Stimulated activated CD8-positive, alpha-beta memory T cell treated with anti-CD3 and anti-CD28 coated beads, Interleukin-4, amount 100 ng/mL, for 4 hours (primary cell): ENCODE measurements at regions not wholly inside any gene's neighbourhood (a gene's known extent, or its start where the extent isn't known, plus 50 kb on each side); places are given as distances from the start of the nearest gene placed in this dataset.
"Not testable (repeated sequence)": the region's sequence is repeated elsewhere in the genome, so short reads cannot be mapped to it uniquely, and the experiment has no call there.

Source experiments
- DNase-seq, 2 donors: peaks; one replicate each; pipeline ENCODE4 v3.0.0-alpha.2; 2020; ENCODE audit warnings: low read depth in 2 of 2, low spot score in 1 of 2

DNA sequence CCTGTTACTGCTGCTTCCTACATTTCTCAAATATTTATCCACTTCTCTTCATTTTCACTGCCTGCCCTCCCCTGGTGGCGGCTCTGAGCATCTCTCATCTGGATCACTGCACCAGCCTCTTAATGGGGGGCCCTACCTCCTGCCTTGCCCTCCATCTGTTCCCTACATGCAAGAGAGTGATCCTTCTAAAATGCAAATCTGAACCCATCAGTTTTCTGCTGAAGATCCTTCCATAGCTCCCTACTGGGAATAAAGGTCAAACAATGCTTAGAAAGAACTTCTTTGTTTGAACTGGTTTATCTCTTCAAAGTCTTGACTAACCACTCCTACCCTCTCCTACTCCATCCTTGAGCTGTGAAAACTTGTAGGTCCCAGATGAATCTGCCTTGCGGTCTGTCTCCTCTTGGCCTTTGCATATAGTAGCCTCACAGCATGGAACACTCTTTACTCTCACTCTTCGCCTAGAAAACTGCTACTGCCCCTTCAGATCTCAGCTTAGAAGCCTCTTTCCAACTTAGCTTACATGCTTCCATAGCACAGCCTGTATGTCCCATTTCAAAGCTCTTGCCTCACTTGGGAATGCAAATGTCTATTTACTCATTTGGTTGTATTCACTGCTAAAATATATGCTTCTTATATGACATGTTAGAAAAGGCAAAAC is 119.3 kb downstream of the QRSL1 start:
- DNase-seq: no peak

DNA sequence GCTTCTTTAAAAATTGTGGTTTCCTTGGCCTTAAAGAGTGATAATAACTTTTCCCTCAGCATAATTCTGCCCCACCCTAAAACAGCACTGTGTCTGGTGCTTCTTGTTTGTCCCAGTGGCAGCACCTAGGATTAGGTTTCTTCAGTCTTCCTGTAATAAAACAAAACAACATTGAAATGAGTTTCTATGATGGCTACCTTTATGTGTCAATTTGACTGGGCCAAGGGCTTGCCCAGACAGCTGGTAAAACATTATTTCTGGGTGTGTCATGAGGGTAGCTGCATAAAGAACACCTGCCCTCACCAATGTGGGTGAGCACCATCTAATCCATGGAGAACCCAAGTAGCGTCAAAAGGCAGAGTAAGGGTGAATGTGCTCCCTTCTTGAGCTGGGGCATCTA is 117.8 kb downstream of the QRSL1 start:
- no peak for DNase-seq

DNA sequence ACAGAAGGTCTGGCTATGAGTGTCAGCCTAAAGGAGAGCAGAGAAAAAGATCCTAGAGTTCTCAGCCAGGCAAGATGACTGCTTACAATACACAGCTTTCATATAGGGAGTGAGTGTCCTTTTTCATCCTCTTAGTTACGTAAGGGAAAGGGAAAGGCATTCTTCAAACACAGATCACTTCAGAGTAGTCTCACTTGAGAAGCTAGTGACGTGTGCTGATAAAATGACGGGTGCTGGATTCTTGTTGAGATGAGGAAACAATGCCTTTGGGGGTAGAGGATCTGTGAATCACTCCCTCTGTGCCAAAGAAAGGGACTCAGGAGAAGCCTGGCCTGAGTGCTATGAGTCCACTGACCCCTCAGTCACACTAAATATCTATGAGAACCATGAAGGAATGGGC is 117.3 kb downstream of the QRSL1 start:
- no peak for DNase-seq

DNA sequence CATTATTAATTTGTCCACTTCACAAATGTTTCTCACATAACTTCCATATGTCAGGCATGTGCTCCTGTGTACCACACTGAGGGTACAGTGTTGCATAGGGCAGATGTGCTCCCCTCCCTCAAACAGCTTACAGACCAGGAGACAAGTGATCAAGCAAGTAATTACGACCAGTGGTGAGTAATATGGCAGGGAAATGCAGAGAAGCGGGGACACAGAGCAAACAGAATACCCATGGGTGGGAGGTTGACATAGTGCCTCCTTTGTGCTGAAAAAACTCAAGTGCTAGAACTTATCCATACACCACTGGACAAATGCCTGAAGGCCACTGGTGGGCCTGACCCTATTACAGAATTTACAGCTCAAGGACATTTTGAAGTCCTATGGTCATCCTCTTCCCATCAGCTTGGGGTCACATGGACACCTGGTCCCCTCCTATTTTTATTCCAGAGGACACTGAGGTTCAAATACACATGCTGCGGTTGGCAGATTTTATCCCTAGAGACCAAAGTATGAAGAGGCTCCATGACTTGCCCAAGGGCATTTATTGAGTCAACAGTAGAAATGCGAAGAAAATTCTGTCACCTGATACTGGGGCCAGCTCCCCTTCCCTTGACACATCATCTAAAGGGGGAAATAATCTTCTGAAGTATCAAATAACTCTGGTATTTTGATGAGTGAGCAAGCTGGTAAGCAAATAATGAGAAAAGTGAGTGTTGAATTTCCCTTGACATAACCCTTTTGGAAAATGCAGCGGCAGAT is 116.6 kb downstream of the QRSL1 start:
- DNase-seq: no peak

DNA sequence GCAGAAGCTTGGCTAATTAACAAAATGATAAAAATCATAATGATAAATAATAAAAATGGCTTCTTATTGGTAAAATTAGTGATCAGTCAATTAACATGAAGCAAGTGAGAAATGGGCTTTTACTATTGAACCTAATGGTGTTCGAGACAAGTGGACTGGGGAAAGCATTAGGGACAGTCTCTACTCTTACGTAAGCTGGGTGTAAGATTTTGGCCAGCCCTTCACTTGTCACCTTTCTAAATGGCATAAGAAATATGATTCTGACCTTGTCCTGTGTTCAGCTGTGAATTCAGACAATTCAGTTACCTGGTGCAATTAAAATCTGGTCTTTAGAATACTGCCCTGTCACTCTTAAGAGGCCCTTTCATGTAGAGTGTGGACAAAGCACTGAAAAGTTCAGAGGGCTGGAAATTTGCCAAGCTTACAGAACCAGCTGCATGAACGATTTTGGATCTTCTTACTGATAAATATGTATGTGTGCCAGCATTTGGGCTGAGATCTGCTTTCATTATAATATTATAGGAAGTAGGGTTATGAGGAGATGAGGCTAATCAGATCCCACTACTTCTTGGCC is 115.9 kb downstream of the QRSL1 start:
- DNase-seq: no peak

DNA sequence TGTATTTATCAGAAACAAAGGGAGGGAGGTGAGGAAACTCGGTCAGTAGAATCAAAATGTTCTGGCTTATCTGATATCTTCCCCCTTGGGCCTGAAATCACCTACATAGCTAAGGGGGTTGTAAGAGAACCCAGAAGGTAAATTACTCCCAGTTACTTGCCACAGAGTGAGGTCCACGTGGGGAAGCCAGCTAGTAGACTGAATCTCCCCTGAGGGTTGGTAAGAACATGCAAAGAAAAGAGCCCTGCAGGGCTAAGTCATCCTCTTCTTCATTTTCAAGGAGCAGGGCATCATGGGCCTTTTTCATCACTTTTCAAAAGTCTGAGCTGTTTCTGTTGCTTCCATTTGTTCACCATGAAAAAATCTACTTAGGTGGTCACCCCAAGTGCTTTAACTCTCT is 115.4 kb downstream of the QRSL1 start:
- DNase-seq: no peak

DNA sequence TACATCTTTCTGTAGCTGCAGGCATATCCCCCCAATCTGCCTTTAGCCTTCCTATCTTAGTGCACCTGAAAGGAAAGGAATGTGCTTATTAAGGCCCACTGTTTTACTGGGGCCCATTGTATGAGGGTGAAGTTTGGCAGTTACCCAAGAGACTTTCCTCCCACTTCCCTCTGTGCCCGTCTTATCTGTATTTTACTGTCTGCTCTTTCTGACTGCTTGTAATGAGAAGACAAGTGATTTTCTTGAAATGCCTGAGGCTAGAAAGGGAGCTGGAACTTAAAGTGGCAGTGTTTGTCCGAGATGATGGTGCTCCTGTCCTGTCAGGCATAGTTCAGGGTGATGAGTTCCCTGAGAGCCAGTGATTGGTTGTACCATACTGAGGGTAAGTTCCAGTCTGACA is 114.7 kb downstream of the QRSL1 start:
- not testable (repeated sequence) for DNase-seq

DNA sequence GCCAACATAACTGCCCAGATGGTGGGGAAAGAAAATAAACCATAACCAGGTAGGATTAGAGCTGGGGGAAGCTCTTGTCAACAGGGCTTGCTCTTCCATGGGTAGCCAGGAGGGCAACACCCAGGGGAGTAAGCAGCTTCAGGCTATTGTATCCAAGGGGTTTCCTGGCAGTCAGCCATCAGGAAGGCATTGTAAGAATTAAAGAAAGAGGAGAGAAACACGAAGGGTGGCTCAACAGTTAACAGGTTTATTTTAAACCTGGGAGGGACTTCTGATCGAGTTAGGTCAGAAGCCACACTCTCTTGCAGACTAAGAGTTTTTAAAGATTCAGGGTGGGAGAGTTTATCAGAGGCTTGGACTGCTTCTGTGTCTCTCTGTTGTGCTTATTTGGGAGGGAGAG is 114.2 kb downstream of the QRSL1 start:
- no peak for DNase-seq

DNA sequence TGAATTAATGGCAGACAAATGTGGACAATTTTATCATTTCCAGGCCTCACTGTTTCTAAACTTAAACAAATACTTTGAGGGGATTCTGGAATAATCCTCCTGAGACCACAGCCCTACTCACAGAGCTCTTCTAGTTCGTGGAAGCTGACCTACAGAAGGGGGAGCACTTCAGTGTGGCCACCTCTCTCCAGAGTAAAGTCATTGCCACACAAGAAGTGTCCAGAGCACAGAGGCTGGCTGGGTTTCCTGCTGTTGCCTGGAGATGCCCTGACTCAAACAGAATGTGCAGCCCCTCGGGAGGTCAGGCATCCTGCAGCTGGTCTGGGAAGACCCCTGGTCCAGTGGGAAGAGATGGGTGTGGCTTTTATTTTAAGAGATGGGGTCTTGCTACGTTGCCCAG is 110.9 kb downstream of the QRSL1 start:
- DNase-seq: no peak

DNA sequence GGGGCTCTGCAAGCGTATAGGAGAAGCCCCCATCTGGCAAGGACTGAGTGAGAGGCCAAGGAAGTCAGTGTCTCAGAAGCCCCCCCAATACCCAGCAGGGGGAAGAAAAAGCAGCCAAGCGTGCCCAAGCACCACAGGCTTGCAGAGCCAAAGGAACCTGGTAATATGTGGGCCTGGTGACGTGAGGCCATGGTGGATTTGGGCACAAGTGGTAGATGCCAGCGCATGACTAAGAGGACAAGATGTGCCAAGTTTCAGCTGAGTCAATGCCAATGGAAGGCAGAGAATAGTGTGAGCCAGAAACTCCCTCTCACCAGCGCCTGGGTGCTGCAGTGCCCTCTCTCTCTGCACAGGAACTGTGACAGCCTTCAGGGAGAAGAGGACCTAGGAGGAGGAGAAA is 110.0 kb downstream of the QRSL1 start:
- no peak for DNase-seq

DNA sequence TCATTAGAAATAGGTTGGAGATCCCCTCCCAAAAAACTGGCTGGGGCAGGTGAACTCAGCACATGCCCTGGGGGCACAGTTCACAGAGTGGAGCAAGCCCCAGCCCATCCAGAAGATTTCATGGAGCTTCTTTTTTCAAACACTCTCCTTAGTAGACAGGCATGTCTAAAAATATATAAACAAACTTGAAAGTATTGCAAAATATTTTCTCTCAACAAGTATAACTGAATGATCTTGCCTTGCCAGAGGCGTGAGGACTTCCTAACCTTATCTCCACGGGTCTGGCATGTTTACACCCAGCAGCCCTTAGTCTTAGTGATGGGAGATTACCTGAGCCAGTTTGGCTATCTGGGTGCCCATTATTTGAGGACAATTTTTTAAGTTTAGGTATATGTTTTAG is 107.1 kb downstream of the QRSL1 start:
- DNase-seq: no peak

DNA sequence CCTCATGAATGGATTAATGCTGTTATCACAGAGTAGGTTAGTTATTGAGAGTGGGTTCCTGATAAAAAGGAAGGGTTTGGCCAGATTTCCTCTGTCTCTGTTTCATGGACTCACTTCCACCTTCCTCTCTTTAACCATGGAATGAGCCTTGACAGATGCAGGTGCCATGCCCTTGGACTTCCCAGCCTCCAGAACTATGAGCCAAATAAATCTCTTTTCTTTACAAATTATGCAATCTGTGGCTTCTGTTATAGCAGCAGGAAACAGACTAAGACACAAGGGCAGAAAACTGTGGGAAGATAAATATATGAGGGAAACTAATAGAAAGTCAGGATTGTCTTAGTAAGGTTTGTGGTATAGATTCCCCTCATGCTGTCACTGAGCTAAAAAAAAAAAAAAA is 106.5 kb downstream of the QRSL1 start:
- DNase-seq: no peak

DNA sequence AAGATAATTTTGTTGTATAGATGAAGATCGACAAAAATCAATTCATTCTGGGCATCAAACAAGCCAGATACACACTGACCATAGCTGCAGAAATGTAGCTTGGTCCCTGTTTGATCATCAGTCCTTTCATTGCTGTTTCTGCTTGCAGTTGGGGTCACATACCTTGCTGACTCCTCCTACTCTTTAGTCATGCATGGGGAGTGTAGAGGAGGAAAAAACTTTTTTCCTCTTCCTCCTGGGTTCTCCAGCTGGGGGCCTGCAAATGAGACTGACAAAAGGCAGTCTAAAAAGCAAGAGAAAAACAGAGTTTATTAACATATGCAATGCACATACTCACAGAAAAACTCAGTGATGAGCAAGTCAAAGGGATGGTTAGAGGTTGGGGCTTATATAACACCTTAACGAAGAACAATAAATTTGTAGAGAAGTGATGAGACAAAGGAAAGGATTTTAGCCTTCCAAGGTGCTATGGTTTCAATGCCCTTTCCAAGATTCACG is 105.8 kb downstream of the QRSL1 start:
- DNase-seq: no peak

DNA sequence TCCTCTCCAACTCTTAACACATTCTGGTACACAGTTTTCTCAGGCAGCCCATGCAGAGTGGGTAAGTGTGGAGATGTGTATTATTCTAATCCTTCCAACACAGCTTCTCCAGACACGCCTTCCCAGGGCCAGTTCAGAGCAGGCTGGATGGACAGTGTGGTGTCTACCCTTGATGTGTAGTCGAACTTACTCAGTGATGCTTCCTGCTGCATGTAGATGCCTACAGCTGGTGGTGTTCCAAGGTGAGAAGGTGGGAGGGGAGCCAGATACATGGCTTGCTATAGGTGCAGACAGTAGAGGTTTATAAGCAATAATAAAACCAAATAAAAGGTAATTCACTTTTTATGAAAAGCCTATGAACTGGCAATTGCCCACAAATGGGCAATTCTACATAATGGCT is 104.0 kb downstream of the QRSL1 start:
- DNase-seq: no peak

DNA sequence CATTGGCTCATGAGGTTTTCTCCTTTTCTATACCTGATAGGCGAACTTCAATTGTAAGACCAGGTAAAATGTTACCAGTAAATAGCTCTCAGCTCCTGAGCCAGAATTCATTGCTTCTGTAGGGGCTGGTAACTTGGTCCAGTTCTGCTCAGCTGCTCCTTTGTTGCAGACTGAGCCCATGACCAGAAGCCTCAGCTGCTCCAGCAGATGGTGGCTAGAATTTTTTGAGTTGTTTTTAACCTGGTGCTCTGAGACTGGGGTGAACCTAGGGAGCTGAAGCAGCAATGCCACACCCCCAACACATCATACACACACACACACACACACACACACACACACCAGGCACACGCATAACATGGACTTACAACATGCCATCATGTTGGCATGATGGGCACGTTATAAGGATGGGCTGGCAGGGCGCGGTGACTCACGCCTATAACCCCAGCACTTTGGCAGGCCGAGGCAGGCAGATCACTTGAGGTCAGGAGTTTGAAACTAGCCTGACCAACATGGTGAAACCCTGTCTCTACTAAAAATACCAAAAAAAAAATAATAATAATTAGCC is 103.1 kb downstream of the QRSL1 start:
- no peak for DNase-seq

DNA sequence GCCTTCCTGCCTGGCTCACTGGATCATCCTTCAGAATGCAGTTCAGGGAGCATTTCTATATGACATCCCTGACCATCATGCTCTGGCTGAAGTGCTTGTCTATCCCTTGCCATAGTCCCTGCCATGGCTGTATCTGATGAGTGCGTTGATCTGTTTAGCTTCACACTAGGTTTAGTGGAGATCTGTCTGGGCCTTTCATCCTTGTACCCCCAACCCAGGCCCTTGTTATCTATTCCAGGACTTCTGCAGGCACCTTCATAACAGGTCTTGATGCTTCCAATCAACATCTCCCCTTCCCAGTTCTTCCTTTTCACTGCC is 102.4 kb downstream of the QRSL1 start:
- no peak for DNase-seq

DNA sequence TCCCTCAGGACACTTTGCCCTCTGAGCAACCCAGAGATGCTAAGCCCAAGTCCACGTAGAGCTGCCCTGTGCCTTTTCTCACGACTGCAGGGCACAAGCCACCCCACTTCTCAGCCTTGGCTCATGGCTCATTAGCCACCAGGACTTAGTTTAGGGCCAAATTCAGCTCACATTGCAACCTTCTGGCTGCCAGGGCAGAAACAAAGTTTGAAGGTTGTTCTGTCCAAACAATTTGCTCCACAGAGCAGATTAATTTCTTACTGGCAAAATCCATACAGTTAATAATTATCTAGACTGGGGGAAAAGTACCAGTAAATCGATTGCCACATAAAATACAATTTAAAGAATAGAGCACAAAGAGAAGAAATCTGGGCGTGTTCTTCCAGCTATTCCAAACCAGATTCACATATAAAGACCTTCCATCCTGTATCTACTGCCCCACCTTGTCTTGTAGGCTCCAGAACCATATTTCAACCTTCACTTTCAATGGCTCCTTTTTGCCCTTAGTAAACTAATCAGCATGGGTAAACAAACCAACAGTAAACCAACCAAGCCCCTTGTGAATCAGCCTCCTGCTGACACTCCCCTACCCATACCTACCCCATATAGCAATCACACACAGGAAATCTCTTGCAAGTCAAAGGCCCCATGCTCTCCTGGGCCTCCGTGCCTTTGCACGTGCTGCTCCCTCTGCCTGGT is 101.9 kb downstream of the QRSL1 start:
- no peak for DNase-seq

DNA sequence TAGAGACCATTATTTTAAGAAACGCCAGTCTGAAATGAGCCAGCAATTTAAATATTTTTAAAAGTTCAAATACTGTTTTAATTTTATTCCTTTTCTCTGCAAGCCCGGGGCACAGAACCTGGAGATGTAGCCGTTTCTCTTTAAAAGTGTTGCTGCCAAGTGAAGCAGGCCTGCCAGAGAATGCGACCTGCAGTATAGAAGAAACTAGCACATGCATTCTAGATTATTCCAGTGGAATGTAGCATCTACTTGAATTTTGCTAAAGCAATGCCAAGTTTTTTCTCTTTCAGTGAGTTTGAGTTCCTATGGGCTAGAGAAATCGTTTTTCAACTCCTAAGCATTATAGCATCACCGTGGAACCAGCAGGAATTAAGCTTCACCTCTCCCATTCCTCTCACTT is 101.3 kb downstream of the QRSL1 start:
- DNase-seq: no peak

DNA sequence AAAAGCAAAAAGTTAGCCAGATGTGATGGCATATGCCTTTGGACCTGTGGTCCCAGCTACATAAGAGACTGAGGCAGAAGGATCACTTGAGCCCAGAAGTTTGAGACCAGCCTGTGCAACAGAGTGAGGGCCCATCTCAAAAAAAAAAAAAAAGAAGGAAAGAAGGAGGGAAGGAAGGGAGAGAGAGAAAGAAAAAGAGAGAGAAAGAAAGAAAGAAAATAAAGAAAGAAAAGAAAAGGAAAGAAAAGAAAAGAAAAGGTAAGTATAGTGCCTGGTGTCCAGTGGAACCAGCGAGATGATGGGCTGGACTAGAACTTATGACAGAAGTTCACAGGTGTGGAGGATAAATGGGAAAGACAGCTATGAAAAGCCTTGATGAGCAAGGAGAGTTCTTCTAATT is 100.9 kb downstream of the QRSL1 start:
- DNase-seq: no peak

DNA sequence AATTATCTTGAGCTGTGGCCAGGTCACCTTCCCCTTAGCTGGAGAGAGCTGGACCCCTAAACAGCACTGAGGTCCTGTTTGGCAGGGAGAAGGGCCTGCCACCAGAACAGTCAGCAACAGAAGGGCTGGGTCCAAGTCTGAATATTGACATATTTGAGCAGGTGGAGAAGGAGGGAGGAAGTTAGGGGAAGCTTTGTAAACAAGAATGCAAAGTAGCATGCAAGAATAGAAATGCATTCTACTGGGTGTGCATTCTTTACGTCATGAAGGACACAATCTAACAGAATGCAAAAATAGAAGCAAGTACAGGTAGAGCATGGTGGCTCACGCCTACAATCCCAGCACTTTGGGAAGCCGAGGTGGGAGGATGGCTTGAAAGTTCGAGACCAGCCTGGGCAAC is 100.5 kb downstream of the QRSL1 start:
- DNase-seq: no peak

DNA sequence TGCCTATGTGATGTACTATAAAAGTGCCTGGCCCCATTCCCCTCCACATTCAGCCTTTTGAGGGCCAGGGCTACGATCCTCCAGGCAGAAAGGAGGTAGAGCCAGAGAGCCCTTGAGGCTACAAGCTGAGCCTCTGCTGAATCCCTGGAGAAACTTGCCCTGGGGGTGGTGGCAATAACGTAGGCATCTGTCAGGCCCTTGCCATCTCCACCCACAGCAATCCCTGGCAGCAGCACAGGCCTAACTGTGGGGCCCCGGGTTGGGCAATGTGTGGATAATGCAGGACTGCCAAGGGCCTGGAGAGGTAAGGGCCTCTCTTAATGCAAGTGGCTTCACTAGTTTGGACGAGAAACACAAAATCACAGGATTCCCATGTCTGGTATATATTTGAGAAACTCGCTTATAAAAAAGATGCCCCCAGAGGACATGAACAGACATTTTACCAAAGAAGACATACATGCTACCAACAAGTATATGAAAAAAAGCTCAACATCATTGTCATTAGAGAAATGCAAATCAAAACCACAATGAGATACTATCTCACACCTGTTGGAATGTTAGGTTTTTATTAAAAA is 99.0 kb downstream of the QRSL1 start:
- no peak for DNase-seq
